Urothelium cell line (cell line): ENCODE measurements at regions not wholly inside any gene's neighbourhood (a gene's known extent, or its start where the extent isn't known, plus 50 kb on each side); places are given as distances from the start of the nearest gene placed in this dataset.
A peak's percentile ranks its signal among the peaks of the same experiment; 100 is the strongest.
"Not testable (repeated sequence)": the region's sequence is repeated elsewhere in the genome, so short reads cannot be mapped to it uniquely, and the experiment has no call there.

Source experiments
- DNase-seq: peaks from one replicate; pipeline ENCODE4 v3.0.0; 2011; ENCODE audit warnings: low spot score, mixed read lengths
- FAIRE-seq: peaks from 2 replicates; lab custom pipeline; 2011; peaks lifted over from hg19 to GRCh38; lab: Jason Lieb, UNC

GRCh38 chr3:61372723-61373122 lies 121.5 kb upstream of the FHIT start:
- FAIRE-seq (no peak), DNase-seq (no peak)

- no peak for DNase-seq
- FAIRE-seq, result no peak
Measured at GRCh38 chr3:61378311-61378710, 127.1 kb upstream of the FHIT start.

GRCh38 chr3:61381745-61382392 lies 130.6 kb upstream of the FHIT start:
- FAIRE-seq (peak; percentile 65), DNase-seq (peak; percentile 55)

GRCh38 chr3:61387817-61388216 lies 136.6 kb upstream of the FHIT start:
- FAIRE-seq, result no peak
- no peak for DNase-seq

- FAIRE-seq, DNase-seq: not testable (repeated sequence)
Measured at GRCh38 chr3:61393480-61393947, 142.3 kb upstream of the FHIT start.

GRCh38 chr3:61401359-61401758 lies 150.1 kb upstream of the FHIT start:
- DNase-seq, result no peak
- FAIRE-seq, result no peak

GRCh38 chr3:61407397-61407796 lies 154.0 kb upstream of the PTPRG start:
- DNase-seq (no peak), FAIRE-seq (no peak)

- no peak for FAIRE-seq
- DNase-seq, result no peak
Measured at GRCh38 chr3:61409638-61410037, 151.7 kb upstream of the PTPRG start.

- DNase-seq, FAIRE-seq: not testable (repeated sequence)
Measured at GRCh38 chr3:61410358-61410757, 151.0 kb upstream of the PTPRG start.

GRCh38 chr3:61411009-61411662 lies 150.2 kb upstream of the PTPRG start:
- DNase-seq (no peak), FAIRE-seq (no peak)

- DNase-seq, result no peak
- FAIRE-seq, result no peak
Measured at GRCh38 chr3:61414456-61414855, 146.9 kb upstream of the PTPRG start.

GRCh38 chr3:61415201-61415600 lies 146.2 kb upstream of the PTPRG start:
- FAIRE-seq (no peak), DNase-seq (no peak)

- FAIRE-seq (no peak), DNase-seq (no peak)
Measured at GRCh38 chr3:61416618-61417017, 144.8 kb upstream of the PTPRG start.

GRCh38 chr3:61417352-61417751 lies 144.0 kb upstream of the PTPRG start:
- no peak for FAIRE-seq
- DNase-seq, result peak; percentile 13

GRCh38 chr3:61420136-61420759 lies 141.1 kb upstream of the PTPRG start:
- FAIRE-seq, result no peak

GRCh38 chr3:61422945-61423673 lies 138.3 kb upstream of the PTPRG start:
- no peak for FAIRE-seq

More at GRCh38 chr3:61420136-61420759, 141.1 kb upstream of the PTPRG start:
- no peak for DNase-seq

GRCh38 chr3:61425356-61425755 lies 136.0 kb upstream of the PTPRG start:
- FAIRE-seq (no peak), DNase-seq (no peak)

More at GRCh38 chr3:61422945-61423673, 138.3 kb upstream of the PTPRG start:
- no peak for DNase-seq

GRCh38 chr3:61429106-61429505 lies 132.3 kb upstream of the PTPRG start:
- DNase-seq (no peak), FAIRE-seq (no peak)

GRCh38 chr3:61434901-61435300 lies 126.5 kb upstream of the PTPRG start:
- not testable (repeated sequence) for FAIRE-seq, DNase-seq

- FAIRE-seq, DNase-seq: not testable (repeated sequence)
Measured at GRCh38 chr3:61435361-61435760, 126.0 kb upstream of the PTPRG start.
